OCI-LY7 (cell line): ENCODE measurements at regions not wholly inside any gene's neighbourhood (a gene's known extent, or its start where the extent isn't known, plus 50 kb on each side); places are given as distances from the start of the nearest gene placed in this dataset.

ENCODE experiments used
- EZH2phosphoT487 ChIP-seq: fragments of 200-600 bp; sonication (generic); IDR thresholded peaks from 2 replicates; pipeline ENCODE4 v1.6.1; 2018; ENCODE audit warnings: low read depth, borderline replicate concordance, mild to moderate bottlenecking, mixed run types, antibody characterized with exemption, low read length, moderate library complexity, mixed read lengths
- TF ChIP-seq, protein P1 (sequence below): fragments of 200-600 bp; sonication (generic); conservative IDR thresholded peaks from 2 replicates; pipeline ENCODE4 v1.5.1; 2014; ENCODE audit warnings: mild to moderate bottlenecking, antibody characterized with exemption, low read length, moderate library complexity, mixed read lengths

- TF ChIP-seq, protein P1, sequence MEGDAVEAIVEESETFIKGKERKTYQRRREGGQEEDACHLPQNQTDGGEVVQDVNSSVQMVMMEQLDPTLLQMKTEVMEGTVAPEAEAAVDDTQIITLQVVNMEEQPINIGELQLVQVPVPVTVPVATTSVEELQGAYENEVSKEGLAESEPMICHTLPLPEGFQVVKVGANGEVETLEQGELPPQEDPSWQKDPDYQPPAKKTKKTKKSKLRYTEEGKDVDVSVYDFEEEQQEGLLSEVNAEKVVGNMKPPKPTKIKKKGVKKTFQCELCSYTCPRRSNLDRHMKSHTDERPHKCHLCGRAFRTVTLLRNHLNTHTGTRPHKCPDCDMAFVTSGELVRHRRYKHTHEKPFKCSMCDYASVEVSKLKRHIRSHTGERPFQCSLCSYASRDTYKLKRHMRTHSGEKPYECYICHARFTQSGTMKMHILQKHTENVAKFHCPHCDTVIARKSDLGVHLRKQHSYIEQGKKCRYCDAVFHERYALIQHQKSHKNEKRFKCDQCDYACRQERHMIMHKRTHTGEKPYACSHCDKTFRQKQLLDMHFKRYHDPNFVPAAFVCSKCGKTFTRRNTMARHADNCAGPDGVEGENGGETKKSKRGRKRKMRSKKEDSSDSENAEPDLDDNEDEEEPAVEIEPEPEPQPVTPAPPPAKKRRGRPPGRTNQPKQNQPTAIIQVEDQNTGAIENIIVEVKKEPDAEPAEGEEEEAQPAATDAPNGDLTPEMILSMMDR: no peak
- no peak for TF ChIP-seq EZH2phosphoT487
These were observed 57.6 kb upstream of the ZNF527 start for GRCh38 chr19:37313335-37313627.
